ENCODE measurements at regions not wholly inside any gene's neighbourhood (a gene's known extent, or its start where the extent isn't known, plus 50 kb on each side); places are given as distances from the start of the nearest gene placed in this dataset.

DNA sequence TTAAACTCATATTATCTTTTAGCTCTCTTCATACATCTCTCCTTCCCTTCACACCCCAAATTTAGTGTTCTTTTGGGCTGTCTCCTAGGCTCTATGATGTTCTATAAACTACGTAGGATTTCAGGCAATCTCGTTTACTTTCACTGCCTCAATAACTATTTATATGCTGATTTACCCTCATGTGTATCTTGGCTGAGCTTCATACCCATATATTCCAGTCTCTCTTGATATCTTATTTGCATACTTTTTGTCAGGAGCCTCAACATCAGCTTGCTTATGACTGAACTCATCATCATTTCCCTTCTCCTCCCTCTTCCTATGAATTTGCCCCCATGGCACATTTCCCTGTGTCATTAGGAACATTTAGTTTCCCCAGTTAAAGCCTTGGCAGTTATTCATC lies 262.1 kb upstream of the FBXO33 start:
- no peaks in the 10 kb centered on the region for H3F3A ChIP-seq (ENCODE audit: insufficient read depth, low read length, poor library complexity, severe bottlenecking)
- H2AFZ ChIP-seq (ENCODE audit: low read depth, low read length): no peak overlapping the region
- no peaks in the 10 kb centered on the region for H4K20me1 ChIP-seq (ENCODE audit: insufficient read depth)
- H3K4me2 ChIP-seq (ENCODE audit: low read length): no peak overlapping the region
- H3K27me3 ChIP-seq (ENCODE audit: insufficient read depth, low read depth, low read length): no peaks in the 10 kb centered on the region
- no peaks in the 10 kb centered on the region for H3K36me3 ChIP-seq (ENCODE audit: insufficient read depth, low read length)
- no peaks in the 10 kb centered on the region for H3K9me2 ChIP-seq (ENCODE audit: insufficient read depth, low read length)
- no peak overlapping the region for H3K4me3 ChIP-seq (ENCODE audit: low read length)
- TF ChIP-seq REST (IDR thresholded peaks at IDR 0.05; ENCODE audit: borderline replicate concordance) (no peak), EP300 (conservative IDR thresholded peaks at IDR 0.05; ENCODE audit: poor library complexity, severe bottlenecking) (no peak), TAF1 (IDR thresholded peaks at IDR 0.05; ENCODE audit: low read depth) (no peak), POLR2AphosphoS5 (IDR thresholded peaks at IDR 0.05) (no peak), RAD21 (conservative IDR thresholded peaks at IDR 0.05) (no peak), CTCF (IDR thresholded peaks at IDR 0.05; ENCODE audit: poor library complexity, severe bottlenecking) (no peak), EZH2 (IDR thresholded peaks at IDR 0.05; ENCODE audit: borderline replicate concordance, insufficient read depth, low read length, poor library complexity, severe bottlenecking) (no peak), MXI1 (conservative IDR thresholded peaks at IDR 0.05; ENCODE audit: poor library complexity, severe bottlenecking) (no peak), SMC3 (conservative IDR thresholded peaks at IDR 0.05; ENCODE audit: poor library complexity) (no peak)
- H3K9me3 ChIP-seq (ENCODE audit: low read length): no peaks in the 10 kb centered on the region
- no peaks in the 10 kb centered on the region for H3K79me2 ChIP-seq (replicated peaks; ENCODE audit: insufficient read depth, low read length)
- H3K9ac ChIP-seq (ENCODE audit: low read length): no peak overlapping the region
- H3K27ac ChIP-seq (ENCODE audit: low read length): no peak overlapping the region

GRCh38 chr14:39683691-39684260 lies 251.5 kb upstream of the FBXO33 start:
- Histone ChIP-seq H3K27me3 (ENCODE audit: insufficient read depth, low read depth, low read length) (no peaks in the 10 kb centered on the region), H3K9ac (ENCODE audit: low read length) (no peak overlapping the region), H3K4me2 (ENCODE audit: low read length) (no peak overlapping the region), H4K20me1 (ENCODE audit: insufficient read depth) (no peaks in the 10 kb centered on the region), H2AFZ (ENCODE audit: low read depth, low read length) (no peak overlapping the region), H3F3A (ENCODE audit: insufficient read depth, low read length, poor library complexity, severe bottlenecking) (no peaks in the 10 kb centered on the region), H3K4me3 (ENCODE audit: low read length) (no peak overlapping the region), H3K36me3 (ENCODE audit: insufficient read depth, low read length) (no peaks in the 10 kb centered on the region), H3K9me3 (ENCODE audit: low read length) (no peaks in the 10 kb centered on the region), H3K9me2 (ENCODE audit: insufficient read depth, low read length) (no peaks in the 10 kb centered on the region), H3K79me2 (replicated peaks; ENCODE audit: insufficient read depth, low read length) (no peaks in the 10 kb centered on the region), H3K27ac (ENCODE audit: low read length) (peak overlapping the region; percentile 17)
- TF ChIP-seq EP300 (conservative IDR thresholded peaks at IDR 0.05; ENCODE audit: poor library complexity, severe bottlenecking) (peak; percentile 18), MXI1 (conservative IDR thresholded peaks at IDR 0.05; ENCODE audit: poor library complexity, severe bottlenecking) (no peak)

Data from neural cell (in vitro differentiated cells).